ENCODE measurements at regions not wholly inside any gene's neighbourhood (a gene's known extent, or its start where the extent isn't known, plus 50 kb on each side); places are given as distances from the start of the nearest gene placed in this dataset.

DNA sequence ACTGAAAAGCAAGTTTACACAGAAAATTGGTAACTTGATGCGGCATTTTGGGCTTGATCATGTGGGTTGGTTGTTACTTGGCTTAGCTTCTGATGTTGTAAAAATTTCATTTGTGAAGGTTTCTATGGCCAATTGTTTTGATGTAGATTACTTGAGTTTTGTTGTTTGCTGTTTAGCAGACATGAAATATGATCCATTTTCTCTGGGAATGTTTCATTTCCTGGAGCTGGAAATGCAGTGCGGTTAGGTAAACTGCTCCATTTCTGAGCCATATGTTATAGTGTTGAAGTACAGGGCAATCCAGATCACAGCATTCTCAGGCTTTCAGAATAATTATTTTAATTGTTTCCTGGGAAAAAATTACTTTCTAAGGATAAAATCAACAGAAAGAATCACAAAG lies 396.9 kb downstream of the ENC1 start:
- H3K27ac ChIP-seq (ENCODE audit: low read depth in 2 of 2, low read length in 2 of 2): no peak overlapping the region
- TF ChIP-seq CTCF (IDR thresholded peaks at IDR 0.05; ENCODE audit: borderline replicate concordance, extremely low read depth, insufficient read depth): no peak
- no peaks in the 10 kb centered on the region for H3K4me1 ChIP-seq (ENCODE audit: control insufficient read depth in 2 of 3, insufficient read depth in 2 of 3, low read depth in 1 of 3, low read length in 3 of 3)
- H3K36me3 ChIP-seq (ENCODE audit: control insufficient read depth in 2 of 3, insufficient read depth in 3 of 3, low read length in 3 of 3): no peaks in the 10 kb centered on the region
- H3K9ac ChIP-seq (ENCODE audit: low read length in 3 of 3): no peak overlapping the region
- no peak for FAIRE-seq
- DNase-seq: peak in 1 of 5 donors; percentile 38
- intact Hi-C loops (cut with DNase I): no loop called here
- no peak overlapping the region for H3K4me3 ChIP-seq (ENCODE audit: low read length in 3 of 3)
- H3K27me3 ChIP-seq (ENCODE audit: control insufficient read depth, insufficient read depth, low read length): no peaks in the 10 kb centered on the region
- H3K9me3 ChIP-seq (ENCODE audit: control insufficient read depth in 2 of 3, insufficient read depth in 1 of 3, low read length in 3 of 3): no peaks in the 10 kb centered on the region

DNA sequence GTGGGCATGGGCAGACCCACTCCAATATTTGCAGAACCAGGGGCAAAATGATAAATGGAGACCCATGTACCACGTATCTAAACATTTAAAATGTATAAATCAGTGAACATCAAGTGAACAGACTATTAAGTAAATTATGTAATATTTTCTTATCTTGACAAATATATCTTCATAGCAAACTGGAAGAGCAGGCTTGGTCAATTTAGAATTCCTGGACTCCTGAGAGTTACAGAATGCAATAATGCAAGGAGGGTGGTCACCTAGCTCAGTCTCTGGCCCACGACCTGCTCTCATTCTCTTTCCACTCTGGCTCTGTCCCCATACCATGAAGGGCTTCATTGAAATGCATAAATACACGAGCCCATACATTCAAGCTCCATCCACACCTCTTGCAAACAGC lies 398.0 kb downstream of the ENC1 start:
- FAIRE-seq: no peak
- H3K9ac ChIP-seq (ENCODE audit: low read length in 3 of 3): no peak overlapping the region
- no peak overlapping the region for H3K4me3 ChIP-seq (ENCODE audit: low read length in 3 of 3)
- H3K27me3 ChIP-seq (ENCODE audit: control insufficient read depth, insufficient read depth, low read length): no peaks in the 10 kb centered on the region
- no peaks in the 10 kb centered on the region for H3K4me1 ChIP-seq (ENCODE audit: control insufficient read depth in 2 of 3, insufficient read depth in 2 of 3, low read depth in 1 of 3, low read length in 3 of 3)
- intact Hi-C loops (cut with DNase I): no loop called here
- no peak for TF ChIP-seq CTCF (IDR thresholded peaks at IDR 0.05; ENCODE audit: borderline replicate concordance, extremely low read depth, insufficient read depth)
- no peak overlapping the region for H3K27ac ChIP-seq (ENCODE audit: low read depth in 2 of 2, low read length in 2 of 2)
- H3K9me3 ChIP-seq (ENCODE audit: control insufficient read depth in 2 of 3, insufficient read depth in 1 of 3, low read length in 3 of 3): no peaks in the 10 kb centered on the region
- DNase-seq: no peak
- no peaks in the 10 kb centered on the region for H3K36me3 ChIP-seq (ENCODE audit: control insufficient read depth in 2 of 3, insufficient read depth in 3 of 3, low read length in 3 of 3)

- TF ChIP-seq CTCF (IDR thresholded peaks at IDR 0.05; ENCODE audit: borderline replicate concordance, extremely low read depth, insufficient read depth): no peak
- H3K4me3 ChIP-seq (ENCODE audit: low read length in 3 of 3): no peak overlapping the region
- FAIRE-seq (no peak), DNase-seq (peak in 3 of 5 donors; percentile 24 to 62 (median 60))
- no peaks in the 10 kb centered on the region for H3K36me3 ChIP-seq (ENCODE audit: control insufficient read depth in 2 of 3, insufficient read depth in 3 of 3, low read length in 3 of 3)
- H3K27ac ChIP-seq (ENCODE audit: low read depth in 2 of 2, low read length in 2 of 2): no peak overlapping the region
- no peak overlapping the region for H3K9ac ChIP-seq (ENCODE audit: low read length in 3 of 3)
- H3K4me1 ChIP-seq (ENCODE audit: control insufficient read depth in 2 of 3, insufficient read depth in 2 of 3, low read depth in 1 of 3, low read length in 3 of 3): no peaks in the 10 kb centered on the region
- no peaks in the 10 kb centered on the region for H3K27me3 ChIP-seq (ENCODE audit: control insufficient read depth, insufficient read depth, low read length)
- intact Hi-C loops (cut with DNase I): no loop called here
- no peaks in the 10 kb centered on the region for H3K9me3 ChIP-seq (ENCODE audit: control insufficient read depth in 2 of 3, insufficient read depth in 1 of 3, low read length in 3 of 3)
Measured at GRCh38 chr5:74241751-74242140, 398.8 kb downstream of the ENC1 start.

All from kidney (tissue), 13 donors.